Sigmoid colon (tissue), 6 donors: ENCODE measurements at regions not wholly inside any gene's neighbourhood (a gene's known extent, or its start where the extent isn't known, plus 50 kb on each side); places are given as distances from the start of the nearest gene placed in this dataset.
A peak's percentile ranks its signal among the peaks of the same experiment; 100 is the strongest.
"Not testable (repeated sequence)": the region's sequence is repeated elsewhere in the genome, so short reads cannot be mapped to it uniquely, and the experiment has no call there.

ENCODE experiments used
- DNase-seq: peaks from one replicate; pipeline ENCODE4 v3.0.0-alpha.2; 2019
- H3K27ac ChIP-seq, 4 donors: fragments of 200-600 bp; sonication (generic); one replicate each; pipeline ENCODE4 v1.5.1; 2016 to 2019; ENCODE audit warnings: mild to moderate bottlenecking in 1 of 4
- H3K27me3 ChIP-seq, 3 donors: fragments of 200-600 bp; sonication (generic); one replicate each; pipeline ENCODE4 v1.5.1; 2019; ENCODE audit warnings: mild to moderate bottlenecking in 1 of 3
- H3K36me3 ChIP-seq, 4 donors: fragments of 200-600 bp; sonication (generic); one replicate each; pipeline ENCODE4 v1.5.1; 2016 to 2019
- H3K4me1 ChIP-seq, 4 donors: fragments of 200-600 bp; sonication (generic); one replicate each; pipeline ENCODE4 v1.5.1; 2017 to 2019
- H3K4me3 ChIP-seq, 4 donors: fragments of 200-600 bp; sonication (generic); one replicate each; pipeline ENCODE4 v1.5.1; 2017 to 2019; ENCODE audit warnings: mild to moderate bottlenecking in 2 of 4, moderate library complexity in 1 of 4
- H3K9me3 ChIP-seq, 4 donors: fragments of 200-600 bp in 3 of 4; sonication (generic) in 3 of 4; one replicate each; pipeline versions ENCODE4 v1.5.1 to v1.6.1; 2013 to 2019
- EP300 ChIP-seq, 4 donors: sonication (generic); formaldehyde crosslinking; IDR thresholded peaks; one replicate each; pipeline ENCODE4 v1.6.1; 2017; ENCODE audit warnings: antibody characterized with exemption in 4 of 4
- POLR2A ChIP-seq, 2 donors: fragments of 450-650 bp; IDR thresholded peaks; one replicate each; pipeline ENCODE4 v1.6.1; 2016; ENCODE audit warnings: antibody characterized with exemption in 2 of 2, mild to moderate bottlenecking in 2 of 2, moderate library complexity in 2 of 2
- POLR2AphosphoS5 ChIP-seq, 4 donors: sonication (generic); formaldehyde crosslinking; IDR thresholded peaks; one replicate each; pipeline ENCODE4 v1.6.1; 2017; ENCODE audit warnings: antibody characterized with exemption in 4 of 4
- WGBS, 2 donors: extraction: QIAGEN DNeasy Blood & Tissue Kit; methylation state at CpG; one replicate each; pipeline ENCODE4 v1.1.7; 2013; 5-methylcytosine and 5-hydroxymethylcytosine counted together
- intact Hi-C: fragments of 100-400 bp; cut with DNase I; formaldehyde crosslinking; loops from one replicate; pipeline ENCODE4 v1.15.1; 2023
- TF ChIP-seq, protein P1 (sequence below), 4 experiments: fragments of 450-650 bp in 3 of 4; fragments of 200-600 bp in 1 of 4; IDR thresholded peaks; one replicate each; pipeline ENCODE4 v1.5.1; 2016 to 2019; ENCODE audit warnings: antibody characterized with exemption in 4 of 4, mild to moderate bottlenecking in 3 of 4, moderate library complexity in 2 of 4
- donor health status: healthy with polysubstance abuse.
- donor health status: healthy.

DNA sequence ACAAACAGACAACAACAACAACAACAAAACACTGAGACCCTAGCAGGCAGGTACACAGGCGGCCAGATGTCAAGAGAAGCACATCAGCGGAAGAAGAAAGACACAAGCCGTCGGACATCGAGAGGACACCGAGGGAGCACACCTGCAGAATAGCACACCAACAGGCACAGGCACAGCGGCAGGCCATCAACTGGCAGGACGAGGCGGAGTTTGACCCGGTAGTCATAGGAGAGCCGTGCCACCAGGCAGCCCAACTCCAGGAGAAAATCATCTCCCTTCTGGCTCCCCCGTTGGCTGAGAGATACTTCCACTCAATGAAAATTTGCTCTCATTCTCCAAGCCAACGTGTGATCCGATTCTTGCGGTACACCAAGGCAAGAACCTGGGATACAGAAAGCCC is 352.1 kb upstream of the IZUMO3 start:
- Histone ChIP-seq H3K27ac (no peak overlapping the region), H3K4me1 (no peaks in the 10 kb centered on the region), H3K4me3 (no peak overlapping the region), H3K36me3 (no peaks in the 10 kb centered on the region), H3K27me3 (no peaks in the 10 kb centered on the region), H3K9me3 (no peaks in the 10 kb centered on the region)
- intact Hi-C loops: no loop called here
- TF ChIP-seq EP300 (IDR thresholded peaks at IDR 0.05): no peak
- no peak for TF ChIP-seq POLR2AphosphoS5 (IDR thresholded peaks at IDR 0.05)
- TF ChIP-seq, protein P1, sequence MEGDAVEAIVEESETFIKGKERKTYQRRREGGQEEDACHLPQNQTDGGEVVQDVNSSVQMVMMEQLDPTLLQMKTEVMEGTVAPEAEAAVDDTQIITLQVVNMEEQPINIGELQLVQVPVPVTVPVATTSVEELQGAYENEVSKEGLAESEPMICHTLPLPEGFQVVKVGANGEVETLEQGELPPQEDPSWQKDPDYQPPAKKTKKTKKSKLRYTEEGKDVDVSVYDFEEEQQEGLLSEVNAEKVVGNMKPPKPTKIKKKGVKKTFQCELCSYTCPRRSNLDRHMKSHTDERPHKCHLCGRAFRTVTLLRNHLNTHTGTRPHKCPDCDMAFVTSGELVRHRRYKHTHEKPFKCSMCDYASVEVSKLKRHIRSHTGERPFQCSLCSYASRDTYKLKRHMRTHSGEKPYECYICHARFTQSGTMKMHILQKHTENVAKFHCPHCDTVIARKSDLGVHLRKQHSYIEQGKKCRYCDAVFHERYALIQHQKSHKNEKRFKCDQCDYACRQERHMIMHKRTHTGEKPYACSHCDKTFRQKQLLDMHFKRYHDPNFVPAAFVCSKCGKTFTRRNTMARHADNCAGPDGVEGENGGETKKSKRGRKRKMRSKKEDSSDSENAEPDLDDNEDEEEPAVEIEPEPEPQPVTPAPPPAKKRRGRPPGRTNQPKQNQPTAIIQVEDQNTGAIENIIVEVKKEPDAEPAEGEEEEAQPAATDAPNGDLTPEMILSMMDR (IDR thresholded peaks at IDR 0.05): no peak
- no peak for TF ChIP-seq POLR2A (IDR thresholded peaks at IDR 0.05)
- 85 to 94% methylated on average over 15 of the region's 15 CpGs for WGBS, 2 donors
- DNase-seq: peak; percentile 46

DNA sequence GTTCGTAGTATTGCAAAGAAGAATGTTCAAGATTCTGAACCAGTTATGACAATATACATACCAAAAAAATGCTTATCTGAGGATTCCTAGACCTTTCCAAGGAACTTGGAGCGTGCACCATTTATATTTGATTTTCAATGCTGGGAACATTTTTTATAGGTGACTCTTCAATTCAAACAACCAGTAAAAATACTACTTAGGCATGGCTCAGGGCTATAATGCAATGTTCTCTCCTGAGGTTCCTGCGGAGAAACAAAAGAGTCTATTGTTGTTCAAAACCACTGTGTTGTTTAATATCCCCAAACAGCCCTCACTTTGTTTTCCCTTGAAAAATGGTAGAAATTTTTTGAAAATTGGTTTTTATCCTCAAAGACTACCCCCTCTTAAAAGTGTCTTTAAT is 335.7 kb upstream of the IZUMO3 start:
- intact Hi-C loops: no loop called here
- no peak for DNase-seq
- Histone ChIP-seq H3K36me3 (no peaks in the 10 kb centered on the region), H3K4me1 (no peaks in the 10 kb centered on the region), H3K27ac (no peak overlapping the region), H3K9me3 (no peaks in the 10 kb centered on the region), H3K4me3 (no peak overlapping the region), H3K27me3 (no peaks in the 10 kb centered on the region)
- 61 to 79% methylated on average over 3 of the region's 3 CpGs for WGBS, 2 donors
- TF ChIP-seq, protein P1 (IDR thresholded peaks at IDR 0.05): no peak
- no peak for TF ChIP-seq EP300 (IDR thresholded peaks at IDR 0.05)
- TF ChIP-seq POLR2AphosphoS5 (IDR thresholded peaks at IDR 0.05): no peak
- TF ChIP-seq POLR2A (IDR thresholded peaks at IDR 0.05): no peak

DNA sequence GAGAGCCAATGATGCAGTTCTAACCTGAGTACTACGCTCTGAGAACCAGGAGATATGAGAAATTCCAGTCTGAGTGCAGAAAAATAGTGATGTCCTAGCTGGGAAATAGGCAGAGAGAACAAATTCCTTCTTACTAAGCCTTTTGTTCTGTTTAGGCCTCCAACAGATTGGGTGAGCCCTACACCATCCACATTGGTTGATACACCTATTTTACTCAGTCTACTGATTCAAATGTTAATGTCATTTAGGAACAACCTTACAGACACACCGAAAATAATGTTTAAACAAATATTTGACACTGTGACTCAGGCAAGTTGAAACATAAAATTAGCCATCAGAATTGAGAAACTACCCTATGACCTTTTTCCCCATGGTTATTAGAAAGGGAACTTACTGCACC is 333.9 kb upstream of the IZUMO3 start:
- no peaks in the 10 kb centered on the region for H3K4me1 ChIP-seq
- no peaks in the 10 kb centered on the region for H3K36me3 ChIP-seq
- no peaks in the 10 kb centered on the region for H3K9me3 ChIP-seq
- intact Hi-C loops: no loop called here
- WGBS, 2 donors: 49 to 59% methylated on average over 2 of the region's 2 CpGs
- H3K27ac ChIP-seq: no peak overlapping the region
- TF ChIP-seq EP300 (IDR thresholded peaks at IDR 0.05): no peak
- no peak for TF ChIP-seq POLR2A (IDR thresholded peaks at IDR 0.05)
- TF ChIP-seq, protein P1 (IDR thresholded peaks at IDR 0.05): no peak
- no peak for TF ChIP-seq POLR2AphosphoS5 (IDR thresholded peaks at IDR 0.05)
- DNase-seq: no peak
- no peaks in the 10 kb centered on the region for H3K27me3 ChIP-seq
- no peak overlapping the region for H3K4me3 ChIP-seq

DNA sequence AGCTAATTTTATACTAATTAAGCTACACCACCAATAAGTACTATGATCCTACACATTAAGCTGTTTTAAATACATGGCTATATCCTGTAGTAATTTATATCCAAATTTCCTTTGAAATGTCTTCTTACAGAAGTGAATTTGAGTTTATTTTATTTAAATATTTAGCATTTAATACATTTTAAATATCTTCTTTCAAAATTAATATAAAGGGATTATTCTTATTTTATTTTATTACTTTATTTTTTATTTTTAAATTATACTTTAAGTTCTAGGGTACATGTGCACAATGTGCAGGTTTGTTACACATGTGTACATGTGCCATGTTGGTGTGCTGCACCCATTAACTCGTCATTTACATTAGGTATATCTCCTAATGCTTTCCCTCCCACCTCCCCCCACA is 310.9 kb upstream of the IZUMO3 start:
- H3K27me3 ChIP-seq, H3K9me3 ChIP-seq, DNase-seq, H3K4me1 ChIP-seq, H3K27ac ChIP-seq, H3K36me3 ChIP-seq, H3K4me3 ChIP-seq, intact Hi-C loops: not testable (repeated sequence)
- 48 to 58% methylated on average over 1 of the region's 1 CpG for WGBS, 2 donors

DNA sequence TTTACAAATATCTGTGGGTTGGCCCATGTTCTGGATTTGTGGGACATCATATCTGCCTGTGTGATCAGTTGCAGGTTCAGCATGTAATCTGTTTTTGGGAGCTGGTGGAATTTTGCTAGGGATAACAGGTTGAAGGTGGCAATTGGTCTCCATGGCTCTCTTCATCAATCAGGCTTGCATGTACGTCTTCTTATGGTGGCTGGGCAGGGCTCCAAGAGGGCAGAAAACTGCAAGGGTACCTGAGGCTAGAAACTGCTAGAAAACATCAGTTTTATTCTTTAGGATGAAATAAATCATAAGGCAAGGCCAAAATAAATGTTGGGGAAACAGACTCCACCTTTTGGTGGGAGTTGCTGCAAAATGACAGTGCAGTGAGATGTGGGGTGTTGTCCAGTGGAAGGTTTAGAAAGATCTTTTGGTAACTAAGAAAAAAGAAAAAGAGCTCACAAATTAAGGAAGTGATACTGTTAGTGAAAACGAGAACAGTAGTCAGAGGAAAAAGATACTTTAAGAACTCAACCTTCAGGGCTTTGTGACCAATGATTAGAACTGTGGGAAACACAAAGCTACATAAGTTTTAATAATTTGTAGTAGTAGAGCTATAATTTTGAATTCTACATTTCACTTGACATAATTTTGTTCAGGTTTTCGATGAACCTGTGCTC is 300.7 kb upstream of the IZUMO3 start:
- Histone ChIP-seq H3K36me3 (no peaks in the 10 kb centered on the region), H3K27ac (no peak overlapping the region), H3K4me3 (no peak overlapping the region), H3K9me3 (no peaks in the 10 kb centered on the region), H3K4me1 (no peaks in the 10 kb centered on the region), H3K27me3 (no peaks in the 10 kb centered on the region)
- TF ChIP-seq EP300 (IDR thresholded peaks at IDR 0.05) (no peak), POLR2A (IDR thresholded peaks at IDR 0.05) (no peak), POLR2AphosphoS5 (IDR thresholded peaks at IDR 0.05) (no peak)
- TF ChIP-seq, protein P1 (IDR thresholded peaks at IDR 0.05): no peak
- intact Hi-C loops: no loop called here
- 67 to 68% methylated on average over 3 of the region's 3 CpGs for WGBS, 2 donors
- no peak for DNase-seq
